DND-41 (cell line): ENCODE measurements at regions not wholly inside any gene's neighbourhood (a gene's known extent, or its start where the extent isn't known, plus 50 kb on each side); places are given as distances from the start of the nearest gene placed in this dataset.

Experiments
- ATAC-seq: fragments of 200-7000 bp; cut with Tn5 transposase; 3 replicates; pipeline ENCODE4 v1.9.1; 2021; ENCODE audit warnings: low read depth; ENCODE audit not compliant: insufficient read depth
- DNase-seq: peaks from one replicate; pipeline ENCODE4 v3.0.0-alpha.2; 2020
- H2AFZ ChIP-seq: 2 replicates; pipeline ENCODE4 v1.6.0; 2012; ENCODE audit warnings: low read depth, low read length
- H3K27ac ChIP-seq: 2 replicates; pipeline ENCODE4 v1.5.1; 2012; ENCODE audit warnings: low read length, inconsistent platforms
- H3K27me3 ChIP-seq: fragments of 200-600 bp; sonication (generic); 2 replicates; pipeline ENCODE4 v1.6.0; 2012; ENCODE audit warnings: low read length, mild to moderate bottlenecking, inconsistent platforms; ENCODE audit not compliant: insufficient read depth, poor library complexity
- H3K36me3 ChIP-seq: 2 replicates; pipeline ENCODE4 v1.5.1; 2012; ENCODE audit warnings: low read length, inconsistent platforms; ENCODE audit not compliant: insufficient read depth
- H3K4me1 ChIP-seq: 2 replicates; pipeline ENCODE4 v1.5.1; 2012; ENCODE audit warnings: mild to moderate bottlenecking, low read length; ENCODE audit not compliant: insufficient read depth
- H3K4me2 ChIP-seq: 2 replicates; pipeline ENCODE4 v1.6.0; 2012; ENCODE audit warnings: mild to moderate bottlenecking, moderate library complexity, low read length, inconsistent platforms; ENCODE audit not compliant: insufficient read depth
- H3K4me3 ChIP-seq, 2 experiments: fragments of 200-600 bp in 1 of 2; shearing (Covaris generic) in 1 of 2; 2 replicates each; pipeline ENCODE4 v1.5.1; 2012 to 2016; ENCODE audit warnings: inconsistent platforms in 2 of 2, low read length in 2 of 2, mild to moderate bottlenecking in 2 of 2, low read depth in 1 of 2, moderate library complexity in 1 of 2
- H3K79me2 ChIP-seq: 2 replicates; pipeline ENCODE4 v1.6.0; 2012; ENCODE audit warnings: low read length, inconsistent platforms; ENCODE audit not compliant: insufficient read depth
- H3K9ac ChIP-seq: 2 replicates; pipeline ENCODE4 v1.6.0; 2012; ENCODE audit warnings: low read depth, mild to moderate bottlenecking, inconsistent platforms, low read length, moderate library complexity
- H3K9me3 ChIP-seq: 2 replicates; pipeline ENCODE4 v1.5.1; 2012; ENCODE audit warnings: low read length, moderate library complexity, mild to moderate bottlenecking, inconsistent platforms; ENCODE audit not compliant: insufficient read depth, severe bottlenecking
- H4K20me1 ChIP-seq: 2 replicates; pipeline ENCODE4 v1.6.0; 2012; ENCODE audit warnings: low read length; ENCODE audit not compliant: insufficient read depth
- EZH2 ChIP-seq: IDR thresholded peaks from 3 replicates; pipeline ENCODE4 v1.6.1; 2012; ENCODE audit warnings: borderline replicate concordance, low read depth, mild to moderate bottlenecking, moderate library complexity, low read length, inconsistent platforms; ENCODE audit not compliant: severe bottlenecking
- TF ChIP-seq, protein P1 (sequence below): IDR thresholded peaks from 2 replicates; pipeline ENCODE4 v1.5.1; 2012; ENCODE audit warnings: borderline replicate concordance, low read length, moderate library complexity, mild to moderate bottlenecking; ENCODE audit not compliant: poor library complexity, severe bottlenecking; ENCODE audit errors: extremely low read depth

DNA sequence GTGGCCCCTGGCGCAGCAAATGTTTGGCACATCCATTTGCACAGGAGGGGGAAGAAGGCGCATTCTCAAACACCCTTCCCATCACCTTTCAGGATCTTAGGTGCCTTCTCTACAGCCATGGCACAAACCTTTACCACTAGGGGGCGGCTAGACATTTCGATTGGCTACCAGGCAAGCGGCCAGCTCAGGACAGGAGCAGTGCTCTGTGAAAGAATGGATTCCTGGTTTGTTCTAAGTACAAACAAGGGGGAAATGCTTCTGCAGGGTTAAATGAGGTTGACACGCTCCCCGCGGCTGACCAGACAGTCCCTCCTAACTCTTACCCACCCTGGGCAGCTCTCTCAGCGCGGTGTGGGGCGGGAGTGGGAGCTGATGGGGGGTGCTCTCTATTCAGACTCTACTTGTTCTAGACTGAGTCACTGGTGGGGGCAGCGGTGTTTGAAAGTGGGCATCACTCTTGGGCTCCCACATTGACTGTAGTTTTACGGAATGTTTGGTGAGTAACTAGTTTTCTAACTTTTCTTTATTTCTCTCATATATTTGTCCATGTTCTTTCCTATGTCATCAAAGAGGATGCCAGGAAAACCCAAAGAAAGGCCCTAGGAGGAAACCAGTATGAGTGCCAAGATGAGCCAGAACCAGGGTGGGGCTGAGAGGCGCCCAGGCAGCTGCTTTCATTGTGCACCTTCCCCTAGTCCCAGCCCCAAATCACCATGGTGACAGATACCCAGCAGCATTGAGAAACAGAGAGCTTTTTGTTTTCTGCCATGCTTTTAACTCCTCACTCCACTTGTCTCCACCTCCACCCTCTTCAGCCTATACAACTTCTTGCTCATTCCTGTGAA lies 61.4 kb upstream of the GPR158 start:
- Histone ChIP-seq H3K4me2 (no peak overlapping the region), H3K9ac (no peak overlapping the region), H3K4me1 (no peaks in the 10 kb centered on the region), H4K20me1 (no peaks in the 10 kb centered on the region), H3K27me3 (peaks cover 3% of the 10 kb centered on the region), H3K27ac (no peak overlapping the region), H3K36me3 (no peaks in the 10 kb centered on the region), H3K9me3 (no peaks in the 10 kb centered on the region), H3K4me3 (no peak overlapping the region), H3K79me2 (no peaks in the 10 kb centered on the region), H2AFZ (no peak overlapping the region)
- DNase-seq (peak; percentile 51), ATAC-seq (peak; percentile 78)
- TF ChIP-seq, protein P1, sequence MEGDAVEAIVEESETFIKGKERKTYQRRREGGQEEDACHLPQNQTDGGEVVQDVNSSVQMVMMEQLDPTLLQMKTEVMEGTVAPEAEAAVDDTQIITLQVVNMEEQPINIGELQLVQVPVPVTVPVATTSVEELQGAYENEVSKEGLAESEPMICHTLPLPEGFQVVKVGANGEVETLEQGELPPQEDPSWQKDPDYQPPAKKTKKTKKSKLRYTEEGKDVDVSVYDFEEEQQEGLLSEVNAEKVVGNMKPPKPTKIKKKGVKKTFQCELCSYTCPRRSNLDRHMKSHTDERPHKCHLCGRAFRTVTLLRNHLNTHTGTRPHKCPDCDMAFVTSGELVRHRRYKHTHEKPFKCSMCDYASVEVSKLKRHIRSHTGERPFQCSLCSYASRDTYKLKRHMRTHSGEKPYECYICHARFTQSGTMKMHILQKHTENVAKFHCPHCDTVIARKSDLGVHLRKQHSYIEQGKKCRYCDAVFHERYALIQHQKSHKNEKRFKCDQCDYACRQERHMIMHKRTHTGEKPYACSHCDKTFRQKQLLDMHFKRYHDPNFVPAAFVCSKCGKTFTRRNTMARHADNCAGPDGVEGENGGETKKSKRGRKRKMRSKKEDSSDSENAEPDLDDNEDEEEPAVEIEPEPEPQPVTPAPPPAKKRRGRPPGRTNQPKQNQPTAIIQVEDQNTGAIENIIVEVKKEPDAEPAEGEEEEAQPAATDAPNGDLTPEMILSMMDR: peak; percentile 83
- TF ChIP-seq EZH2: no peak

DNA sequence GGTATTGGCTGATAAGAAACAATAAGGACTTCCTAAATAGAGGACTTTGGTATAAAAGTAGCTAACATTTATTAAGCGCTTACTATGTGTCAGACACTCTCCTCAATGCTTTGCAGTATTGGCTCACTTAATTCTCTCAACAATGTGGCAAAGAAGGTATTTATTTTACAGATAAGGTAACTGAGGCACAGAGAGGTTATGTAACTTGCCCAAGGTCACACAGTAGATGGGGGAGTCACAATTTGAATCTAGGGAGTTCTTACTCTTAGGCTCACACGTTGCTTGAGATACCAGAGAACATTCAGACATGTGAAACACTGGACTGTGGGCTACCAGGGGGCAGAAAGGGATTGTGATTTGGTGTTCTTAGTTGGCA lies 60.8 kb upstream of the GPR158 start:
- Histone ChIP-seq H3K36me3 (no peaks in the 10 kb centered on the region), H4K20me1 (no peaks in the 10 kb centered on the region), H3K4me3 (no peak overlapping the region), H3K4me2 (no peak overlapping the region), H3K9me3 (no peaks in the 10 kb centered on the region), H3K9ac (no peak overlapping the region), H3K79me2 (no peaks in the 10 kb centered on the region), H2AFZ (no peak overlapping the region), H3K27me3 (peaks cover 3% of the 10 kb centered on the region), H3K27ac (no peak overlapping the region), H3K4me1 (no peaks in the 10 kb centered on the region)
- DNase-seq (no peak), ATAC-seq (no peak)
- no peak for TF ChIP-seq EZH2

GRCh38 chr10:25117757-25118156 lies 57.0 kb upstream of the GPR158 start:
- Histone ChIP-seq H3K27ac (no peak overlapping the region), H3K4me2 (no peak overlapping the region), H2AFZ (no peak overlapping the region), H3K9me3 (no peaks in the 10 kb centered on the region), H3K4me1 (no peaks in the 10 kb centered on the region), H3K4me3 (no peak overlapping the region), H3K36me3 (no peaks in the 10 kb centered on the region), H3K79me2 (no peaks in the 10 kb centered on the region), H4K20me1 (no peaks in the 10 kb centered on the region), H3K9ac (no peak overlapping the region), H3K27me3 (no peaks in the 10 kb centered on the region)
- ATAC-seq: no peak
- no peak for DNase-seq
- no peak for TF ChIP-seq EZH2
- TF ChIP-seq, protein P1: no peak

- H3K4me1 ChIP-seq: no peaks in the 10 kb centered on the region
- no peak overlapping the region for H3K27ac ChIP-seq
- no peaks in the 10 kb centered on the region for H3K79me2 ChIP-seq
- no peak for ATAC-seq
- no peak for DNase-seq
- no peaks in the 10 kb centered on the region for H3K9me3 ChIP-seq
- H3K4me2 ChIP-seq: no peak overlapping the region
- no peak overlapping the region for H3K9ac ChIP-seq
- no peaks in the 10 kb centered on the region for H4K20me1 ChIP-seq
- H3K4me3 ChIP-seq: no peak overlapping the region
- H2AFZ ChIP-seq: no peak overlapping the region
- no peaks in the 10 kb centered on the region for H3K36me3 ChIP-seq
- no peaks in the 10 kb centered on the region for H3K27me3 ChIP-seq
- no peak for TF ChIP-seq EZH2
- TF ChIP-seq, protein P1: no peak
Observed at GRCh38 chr10:25120188-25120587, 54.6 kb upstream of the GPR158 start.
